Fibroblast of lung (primary cell): ENCODE measurements at regions not wholly inside any gene's neighbourhood (a gene's known extent, or its start where the extent isn't known, plus 50 kb on each side); places are given as distances from the start of the nearest gene placed in this dataset.

Experiments used
- EZH2 ChIP-seq: IDR thresholded peaks from 2 replicates; pipeline ENCODE4 v1.5.1; 2012; ENCODE audit warnings: low read length, control low read depth, mild to moderate bottlenecking; ENCODE audit errors: missing control alignments
- TF ChIP-seq, protein P1 (sequence below), 2 donors: IDR thresholded peaks in 1 of 2; conservative IDR thresholded peaks in 1 of 2; 1 replicate in 1 of 2; 2 replicates in 1 of 2; pipeline ENCODE4 v1.5.1; 2011 to 2012; ENCODE audit warnings: low read length in 2 of 2, control low read depth in 1 of 2, inconsistent platforms in 1 of 2, low read depth in 1 of 2, mild to moderate bottlenecking in 1 of 2

DNA sequence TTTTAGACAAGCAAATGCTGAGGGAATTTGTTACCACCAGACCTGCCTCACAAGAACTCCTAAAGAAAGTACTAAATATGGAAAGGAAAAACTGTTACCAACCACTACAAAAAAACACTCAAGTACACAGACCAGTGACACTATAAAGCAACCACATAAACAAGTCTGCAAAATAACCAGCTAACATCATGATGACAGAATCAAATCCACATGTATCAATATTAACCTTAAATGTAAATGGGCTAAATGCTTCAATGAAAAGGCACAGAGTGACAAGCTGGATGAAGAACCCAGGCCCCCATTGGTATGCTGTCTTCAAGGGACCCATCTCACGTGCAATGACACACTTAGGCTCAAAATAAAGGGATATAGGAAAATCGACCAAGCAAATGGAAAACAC lies 529.9 kb upstream of the CAMK1G start:
- TF ChIP-seq, protein P1, sequence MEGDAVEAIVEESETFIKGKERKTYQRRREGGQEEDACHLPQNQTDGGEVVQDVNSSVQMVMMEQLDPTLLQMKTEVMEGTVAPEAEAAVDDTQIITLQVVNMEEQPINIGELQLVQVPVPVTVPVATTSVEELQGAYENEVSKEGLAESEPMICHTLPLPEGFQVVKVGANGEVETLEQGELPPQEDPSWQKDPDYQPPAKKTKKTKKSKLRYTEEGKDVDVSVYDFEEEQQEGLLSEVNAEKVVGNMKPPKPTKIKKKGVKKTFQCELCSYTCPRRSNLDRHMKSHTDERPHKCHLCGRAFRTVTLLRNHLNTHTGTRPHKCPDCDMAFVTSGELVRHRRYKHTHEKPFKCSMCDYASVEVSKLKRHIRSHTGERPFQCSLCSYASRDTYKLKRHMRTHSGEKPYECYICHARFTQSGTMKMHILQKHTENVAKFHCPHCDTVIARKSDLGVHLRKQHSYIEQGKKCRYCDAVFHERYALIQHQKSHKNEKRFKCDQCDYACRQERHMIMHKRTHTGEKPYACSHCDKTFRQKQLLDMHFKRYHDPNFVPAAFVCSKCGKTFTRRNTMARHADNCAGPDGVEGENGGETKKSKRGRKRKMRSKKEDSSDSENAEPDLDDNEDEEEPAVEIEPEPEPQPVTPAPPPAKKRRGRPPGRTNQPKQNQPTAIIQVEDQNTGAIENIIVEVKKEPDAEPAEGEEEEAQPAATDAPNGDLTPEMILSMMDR (conservative IDR thresholded peaks at IDR 0.05 in 1 of 2, IDR thresholded peaks at IDR 0.05 in 1 of 2; ENCODE audit: low read depth in 1 of 2, low read length in 2 of 2) = no peak
- no peak for TF ChIP-seq EZH2
